Activated T-helper 1 cell treated with anti-CD3 and anti-CD28 coated beads, Interleukin-12 subunit alpha, Interleukin-12 subunit beta, Interleukin-2, Interleukin-4 antibody, amounts not matched to agents 30 ng/mL and 10 ng/mL and 1 ng/mL, durations not matched to agents 14 hours and 24 hours and 36 hours (primary cell): ENCODE measurements at regions not wholly inside any gene's neighbourhood (a gene's known extent, or its start where the extent isn't known, plus 50 kb on each side); places are given as distances from the start of the nearest gene placed in this dataset.

Experiments
- DNase-seq: peaks from one replicate; pipeline ENCODE4 v3.0.0; 2021; ENCODE audit warnings: low spot score
- H3K27ac Mint-ChIP-seq: one replicate; pipeline ENCODE4 v1.8.0; 2021; ENCODE audit warnings: mild to moderate bottlenecking, mixed read lengths
- H3K27me3 Mint-ChIP-seq: one replicate; pipeline ENCODE4 v1.8.0; 2022; ENCODE audit warnings: mild to moderate bottlenecking, moderate library complexity, mixed read lengths; ENCODE audit not compliant: insufficient read depth
- H3K36me3 Mint-ChIP-seq: one replicate; pipeline ENCODE4 v1.8.0; 2021; ENCODE audit warnings: low read depth, mixed read lengths
- H3K4me1 Mint-ChIP-seq: one replicate; pipeline ENCODE4 v1.8.0; 2021; ENCODE audit warnings: low read depth, mixed read lengths
- H3K4me3 Mint-ChIP-seq: one replicate; pipeline ENCODE4 v1.8.0; 2021; ENCODE audit warnings: mild to moderate bottlenecking, moderate library complexity, mixed read lengths
- H3K9me3 Mint-ChIP-seq: one replicate; pipeline ENCODE4 v1.8.0; 2021; ENCODE audit warnings: mixed read lengths
- intact Hi-C: fragments of 100-400 bp; cut with micrococcal nuclease; formaldehyde crosslinking; loops from one replicate; pipeline ENCODE4 v1.15.1; 2024

DNA sequence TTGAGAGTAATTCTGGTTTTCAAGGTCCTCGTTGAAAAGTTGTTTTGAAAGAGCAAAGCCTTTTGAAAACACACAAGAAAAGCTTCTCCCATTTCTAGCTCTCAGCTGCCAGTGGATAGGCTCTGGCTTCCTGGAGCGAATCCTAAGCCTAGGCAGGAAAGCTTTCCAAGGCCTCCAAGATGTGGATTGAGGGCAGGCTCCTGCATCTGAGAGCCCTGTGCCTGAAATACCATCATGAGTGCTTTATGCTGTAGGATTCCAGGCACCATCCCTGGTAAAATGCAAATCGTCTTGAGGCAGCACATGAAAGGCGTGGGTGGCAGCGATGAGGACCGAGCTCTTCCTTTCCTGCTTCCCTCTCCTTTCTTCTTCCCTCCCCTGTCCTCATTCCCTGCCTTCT, 60.7 kb upstream of the CORO2B start:
- H3K4me3 Mint-ChIP-seq, result no peak overlapping the region
- H3K27me3 Mint-ChIP-seq, result peaks cover 40% of the 10 kb centered on the region
- H3K9me3 Mint-ChIP-seq, result no peaks in the 10 kb centered on the region
- DNase-seq, result no peak
- H3K27ac Mint-ChIP-seq, result no peak overlapping the region
- H3K36me3 Mint-ChIP-seq, result no peaks in the 10 kb centered on the region
- H3K4me1 Mint-ChIP-seq, result no peaks in the 10 kb centered on the region
- intact Hi-C loops, result no loop called here

DNA sequence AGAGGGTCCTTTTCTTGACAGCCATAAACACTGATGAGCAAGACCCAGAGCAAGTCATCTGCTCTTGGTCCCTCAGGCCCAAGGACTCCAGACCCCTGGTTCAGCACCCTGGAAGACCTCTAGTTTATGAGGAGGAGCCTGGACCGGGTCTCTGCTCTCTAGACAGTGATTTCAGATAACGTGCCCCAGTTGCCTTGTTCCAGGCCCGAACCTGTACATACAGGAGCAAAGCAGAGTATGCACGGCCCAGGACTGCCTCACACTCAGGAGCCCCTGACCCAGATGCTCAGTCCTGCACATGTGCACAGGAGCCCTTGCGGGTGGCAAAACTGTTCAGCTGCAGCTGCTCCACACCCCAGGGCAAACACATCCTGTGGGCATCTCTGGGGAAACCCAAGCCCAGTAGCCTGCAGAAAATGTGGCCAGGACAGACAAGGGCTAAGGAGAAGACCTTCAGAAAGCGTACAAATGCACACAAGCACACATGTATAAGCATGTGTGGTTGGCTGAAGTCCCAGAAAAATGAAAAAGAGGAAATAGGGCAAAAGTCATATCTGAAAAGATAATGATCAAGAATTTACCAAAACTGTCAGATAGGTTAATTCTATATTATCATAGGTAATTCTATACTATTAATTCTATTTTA, 59.9 kb upstream of the CORO2B start:
- H3K27me3 Mint-ChIP-seq, result peaks cover 45% of the 10 kb centered on the region
- no peaks in the 10 kb centered on the region for H3K9me3 Mint-ChIP-seq
- no peaks in the 10 kb centered on the region for H3K36me3 Mint-ChIP-seq
- intact Hi-C loops, result no loop called here
- DNase-seq, result no peak
- H3K4me1 Mint-ChIP-seq, result no peaks in the 10 kb centered on the region
- H3K4me3 Mint-ChIP-seq, result no peak overlapping the region
- no peak overlapping the region for H3K27ac Mint-ChIP-seq

DNA sequence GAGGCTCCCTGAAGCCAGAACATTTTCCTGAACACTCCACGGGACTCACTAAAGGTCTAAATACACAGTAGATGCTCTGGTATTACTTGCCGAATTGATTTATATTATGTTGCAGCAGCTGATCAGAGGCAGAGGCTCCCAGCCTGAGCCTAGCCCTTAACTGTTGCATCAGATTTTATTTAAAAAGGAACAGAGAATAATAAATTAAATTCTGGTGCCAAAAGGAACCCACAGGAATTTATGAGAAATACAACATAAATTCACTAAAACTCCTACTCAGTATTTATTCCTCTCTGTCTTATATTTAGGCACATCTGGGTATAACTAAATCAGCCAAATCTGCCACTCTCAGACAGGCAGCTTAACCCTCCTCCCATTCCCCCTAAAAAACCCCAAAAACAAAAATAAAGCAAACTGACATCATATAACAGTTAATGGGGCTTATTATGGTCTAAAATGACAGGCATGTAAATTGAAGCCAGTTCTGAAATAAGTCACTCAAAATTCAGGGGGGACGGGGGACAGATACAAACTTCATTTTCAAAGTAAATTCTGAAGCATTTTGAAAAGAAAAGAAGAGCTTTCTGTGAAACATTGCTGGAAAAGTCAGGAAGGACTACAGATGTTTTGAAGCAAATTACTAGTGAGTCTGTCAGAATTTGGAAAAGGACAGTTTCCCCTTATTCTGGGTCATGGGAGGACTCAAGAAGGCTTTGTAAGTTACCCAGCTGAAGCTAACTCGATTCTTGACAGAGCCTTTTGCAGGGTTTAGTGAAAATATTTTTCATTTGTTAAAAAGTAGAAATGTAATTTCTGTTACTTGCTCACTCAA, 53.8 kb upstream of the CORO2B start:
- H3K4me1 Mint-ChIP-seq, result peaks cover 35% of the 10 kb centered on the region
- H3K36me3 Mint-ChIP-seq, result no peaks in the 10 kb centered on the region
- intact Hi-C loops, result loop anchor here (5.0 kb wide), 1 partner anchor 123 kb away; no protein-coding TSS in a partner anchor
- DNase-seq, result no peak
- no peak overlapping the region for H3K4me3 Mint-ChIP-seq
- H3K27ac Mint-ChIP-seq, result no peak overlapping the region
- no peaks in the 10 kb centered on the region for H3K9me3 Mint-ChIP-seq
- peaks cover 39% of the 10 kb centered on the region for H3K27me3 Mint-ChIP-seq

DNA sequence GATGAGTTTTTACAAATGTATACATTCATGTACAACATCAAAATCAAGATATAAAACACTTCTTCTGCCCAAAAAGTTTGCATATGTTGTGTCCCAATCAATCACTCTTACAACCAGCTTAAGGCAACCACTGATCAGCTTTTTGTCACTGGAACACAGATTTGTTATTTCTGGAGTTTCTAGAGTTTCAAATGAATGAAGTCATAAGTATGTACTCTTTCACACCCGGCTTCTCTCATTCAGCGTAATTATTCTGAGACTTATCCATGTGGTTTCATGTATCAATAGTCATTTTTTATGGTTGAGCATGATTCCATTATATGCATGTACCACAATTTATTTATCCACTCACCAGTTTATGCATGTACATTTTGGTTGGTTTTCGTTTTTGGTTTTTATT, 53.0 kb upstream of the CORO2B start:
- no peak for DNase-seq
- intact Hi-C loops, result loop anchor here (5.0 kb wide), 1 partner anchor 124 kb away; no protein-coding TSS in a partner anchor
- peaks cover 35% of the 10 kb centered on the region for H3K4me1 Mint-ChIP-seq
- H3K4me3 Mint-ChIP-seq, result no peak overlapping the region
- H3K9me3 Mint-ChIP-seq, result peaks cover 6% of the 10 kb centered on the region
- H3K27ac Mint-ChIP-seq, result no peak overlapping the region
- no peaks in the 10 kb centered on the region for H3K36me3 Mint-ChIP-seq
- peaks cover 31% of the 10 kb centered on the region for H3K27me3 Mint-ChIP-seq

DNA sequence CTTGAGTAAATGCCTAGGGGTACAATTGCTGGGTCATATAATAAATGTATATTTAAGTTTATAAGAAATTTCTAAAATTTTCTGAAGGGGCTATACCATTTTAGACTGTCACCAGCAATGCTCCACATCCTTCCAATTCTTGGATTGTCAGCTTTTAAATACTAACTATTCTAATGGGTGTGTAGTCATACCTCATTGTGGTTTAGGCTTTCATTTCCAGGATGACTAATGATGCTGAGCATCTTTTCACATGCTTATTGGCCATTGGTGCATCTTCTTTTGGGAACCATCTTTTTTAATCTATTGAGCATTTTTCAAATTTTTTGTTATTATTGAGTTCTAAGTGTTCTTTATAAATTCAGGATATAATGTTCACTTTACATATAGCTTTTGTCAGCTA, 52.5 kb upstream of the CORO2B start:
- peaks cover 35% of the 10 kb centered on the region for H3K4me1 Mint-ChIP-seq
- no peak for DNase-seq
- H3K27me3 Mint-ChIP-seq, result peaks cover 28% of the 10 kb centered on the region
- H3K27ac Mint-ChIP-seq, result no peak overlapping the region
- intact Hi-C loops, result loop anchor here (5.0 kb wide), 1 partner anchor 124 kb away; no protein-coding TSS in a partner anchor
- no peak overlapping the region for H3K4me3 Mint-ChIP-seq
- H3K9me3 Mint-ChIP-seq, result peaks cover 11% of the 10 kb centered on the region
- no peaks in the 10 kb centered on the region for H3K36me3 Mint-ChIP-seq

DNA sequence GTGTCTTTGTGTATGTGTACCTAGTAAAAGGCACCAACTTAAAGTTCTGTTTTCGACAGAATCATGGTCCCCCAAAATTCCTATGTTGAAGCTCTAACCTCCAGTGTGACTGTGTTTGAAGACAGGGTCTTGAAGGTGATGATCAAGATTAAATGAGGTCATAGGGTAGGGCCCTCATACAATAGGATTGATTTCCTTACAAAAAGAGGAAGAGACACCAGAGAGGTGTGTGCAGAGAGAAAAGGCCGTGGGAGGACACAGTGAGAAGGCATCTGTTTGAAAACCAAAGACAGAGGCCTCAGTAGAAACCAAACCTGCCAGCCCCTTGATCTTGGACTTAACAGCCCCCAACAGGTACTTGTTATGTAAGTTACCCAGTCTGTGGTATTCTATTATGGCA, 52.0 kb upstream of the CORO2B start:
- no peak for DNase-seq
- peaks cover 26% of the 10 kb centered on the region for H3K27me3 Mint-ChIP-seq
- H3K4me3 Mint-ChIP-seq, result no peak overlapping the region
- H3K27ac Mint-ChIP-seq, result no peak overlapping the region
- peaks cover 35% of the 10 kb centered on the region for H3K4me1 Mint-ChIP-seq
- intact Hi-C loops, result loop anchor here (5.0 kb wide), 1 partner anchor 124 kb away; no protein-coding TSS in a partner anchor
- no peaks in the 10 kb centered on the region for H3K36me3 Mint-ChIP-seq
- peaks cover 13% of the 10 kb centered on the region for H3K9me3 Mint-ChIP-seq

DNA sequence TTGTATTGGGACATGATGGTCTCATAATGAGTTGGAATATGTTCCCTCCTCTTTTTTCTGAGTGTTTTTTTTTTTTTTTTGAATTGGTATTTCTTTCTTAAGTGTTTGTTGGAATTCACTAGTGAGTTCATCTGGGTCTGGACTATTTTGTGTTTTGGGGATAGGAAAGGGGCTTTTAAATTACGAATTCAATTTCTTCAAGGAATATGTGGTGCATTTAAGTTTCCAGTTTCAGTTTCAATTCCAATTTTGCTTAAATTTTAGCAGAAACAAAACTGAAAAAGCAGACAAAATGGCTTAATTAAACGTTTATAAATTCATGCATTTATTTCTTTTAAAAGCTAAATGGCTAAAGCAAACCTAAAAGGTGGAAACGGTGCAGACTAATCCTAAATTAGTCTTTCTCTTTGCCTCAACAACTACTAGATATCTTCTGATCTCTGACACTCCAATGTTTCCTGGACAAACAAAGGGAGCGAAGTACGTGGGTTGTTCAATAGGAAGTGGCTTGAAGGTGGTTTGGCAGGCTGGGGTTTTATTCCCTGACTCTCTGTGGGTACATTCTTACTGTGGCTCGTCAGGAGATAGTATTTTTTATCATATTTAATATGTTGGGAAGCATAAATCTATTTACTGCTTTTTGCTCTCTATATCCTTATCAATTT, 50.0 kb upstream of the CORO2B start:
- H3K27me3 Mint-ChIP-seq, result peaks cover 18% of the 10 kb centered on the region
- DNase-seq, result no peak
- peak overlapping the region; percentile 41 for H3K4me3 Mint-ChIP-seq
- H3K27ac Mint-ChIP-seq, result peak overlapping the region; percentile 32
- intact Hi-C loops, result loop anchor here (5.0 kb wide), 1 partner anchor 126 kb away; no protein-coding TSS in a partner anchor
- peaks cover 35% of the 10 kb centered on the region for H3K4me1 Mint-ChIP-seq
- H3K36me3 Mint-ChIP-seq, result peaks cover 4% of the 10 kb centered on the region
- H3K9me3 Mint-ChIP-seq, result peaks cover 29% of the 10 kb centered on the region
